ENCODE measurements at regions not wholly inside any gene's neighbourhood (a gene's known extent, or its start where the extent isn't known, plus 50 kb on each side); places are given as distances from the start of the nearest gene placed in this dataset.

DNA sequence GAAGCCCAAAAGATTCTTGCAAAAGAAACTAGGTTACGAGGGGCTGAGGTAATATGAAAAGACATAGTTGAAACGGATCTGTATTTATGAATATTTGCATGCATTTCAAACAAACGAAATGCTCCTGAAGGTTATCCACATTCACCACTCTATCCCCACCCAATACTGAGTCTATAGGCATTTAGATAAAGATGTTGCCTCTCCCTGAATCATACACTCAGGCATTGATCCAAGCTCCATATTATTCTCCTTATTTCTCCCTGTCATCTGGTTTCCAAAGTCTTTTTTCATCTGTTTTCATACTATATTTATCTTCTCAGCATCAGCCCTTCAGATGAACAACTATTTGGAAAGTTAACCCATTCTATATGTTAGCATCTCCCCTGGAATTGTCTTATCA is 492.5 kb upstream of the TGFBR2 start:
- CTCF ChIA-PET = no interaction called here
- POLR2A ChIA-PET = no interaction called here

DNA sequence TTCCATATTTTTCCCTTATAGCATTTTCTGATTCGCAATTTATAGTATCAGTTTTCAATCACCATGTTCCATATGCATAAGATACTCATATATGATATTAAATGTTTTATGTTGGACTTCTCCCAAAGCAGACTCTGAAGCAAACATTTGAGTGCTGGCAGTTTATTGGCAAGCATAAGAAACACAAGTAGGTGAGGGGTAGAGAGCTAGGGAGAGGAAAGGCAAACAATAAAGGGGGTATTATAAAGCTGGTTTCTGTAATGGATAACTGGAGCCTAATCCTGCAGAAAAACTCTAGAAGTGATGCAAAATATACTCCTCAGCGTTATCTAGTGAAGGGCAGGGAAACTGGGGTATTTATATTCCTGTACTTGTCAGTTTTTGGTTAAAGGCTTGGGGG is 491.5 kb upstream of the TGFBR2 start:
- CTCF ChIA-PET = no interaction called here
- POLR2A ChIA-PET = no interaction called here

DNA sequence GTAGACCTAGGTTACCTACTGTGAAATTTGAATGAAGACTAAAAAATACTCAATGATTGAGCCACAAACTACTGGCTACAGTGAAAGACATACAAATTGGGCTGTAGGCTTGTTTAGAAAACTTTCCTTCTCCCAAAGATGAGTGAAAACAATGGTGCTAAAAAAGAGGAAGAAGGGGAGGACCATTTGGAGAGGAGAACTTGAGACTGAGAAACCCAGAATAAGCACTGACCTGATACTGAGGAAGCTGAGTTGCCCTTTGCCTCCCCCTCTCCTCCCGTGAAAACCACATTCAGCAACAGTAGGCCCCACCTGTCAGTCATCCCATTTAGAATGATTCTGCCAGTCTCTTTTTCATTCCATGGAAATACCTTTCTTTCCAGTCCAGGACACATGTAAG is 484.0 kb upstream of the TGFBR2 start:
- ChIA-PET CTCF (no interaction called here), POLR2A (no interaction called here)

DNA sequence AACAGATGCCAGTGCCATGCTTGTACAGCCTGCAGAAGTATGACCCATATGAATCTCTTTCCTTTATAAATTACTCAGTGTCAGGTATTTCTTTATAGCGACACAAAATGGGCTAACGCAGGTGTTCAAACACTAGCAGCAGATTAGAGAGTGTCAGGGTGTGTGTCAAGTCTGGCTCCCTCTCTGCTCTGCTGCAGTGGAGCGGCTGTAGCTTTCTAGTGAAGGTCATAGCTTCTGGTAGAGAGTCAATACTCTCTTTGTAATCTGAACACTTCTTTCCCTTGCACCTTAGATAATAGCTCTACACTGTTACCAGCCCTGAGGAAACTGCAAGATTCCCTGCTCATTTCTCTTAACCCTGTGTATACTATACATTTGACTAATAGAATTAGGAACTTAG is 483.2 kb upstream of the TGFBR2 start:
- POLR2A ChIA-PET = no interaction called here

DNA sequence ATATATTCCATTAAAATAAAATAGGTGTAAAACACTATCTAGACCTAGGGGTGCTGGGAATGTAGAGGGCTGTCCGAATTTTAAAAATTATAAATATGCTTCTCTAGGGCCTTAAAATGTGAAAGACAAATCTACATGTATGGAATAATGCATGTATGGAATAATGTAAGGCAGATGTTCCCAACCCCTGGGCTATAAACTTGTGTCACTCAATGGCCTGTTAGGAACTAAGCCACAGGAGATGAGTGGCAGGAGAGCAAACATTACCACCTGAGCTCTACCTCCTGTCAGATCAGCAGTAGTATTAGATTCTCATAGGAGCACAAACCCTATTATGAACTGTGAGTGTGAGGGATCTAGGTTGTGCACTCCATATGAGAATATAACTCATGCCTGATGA is 482.6 kb upstream of the TGFBR2 start:
- POLR2A ChIA-PET = no interaction called here
- CTCF ChIA-PET = no interaction called here

More for the DNA sequence above, 483.2 kb upstream of the TGFBR2 start:
- CTCF ChIA-PET = no interaction called here

DNA sequence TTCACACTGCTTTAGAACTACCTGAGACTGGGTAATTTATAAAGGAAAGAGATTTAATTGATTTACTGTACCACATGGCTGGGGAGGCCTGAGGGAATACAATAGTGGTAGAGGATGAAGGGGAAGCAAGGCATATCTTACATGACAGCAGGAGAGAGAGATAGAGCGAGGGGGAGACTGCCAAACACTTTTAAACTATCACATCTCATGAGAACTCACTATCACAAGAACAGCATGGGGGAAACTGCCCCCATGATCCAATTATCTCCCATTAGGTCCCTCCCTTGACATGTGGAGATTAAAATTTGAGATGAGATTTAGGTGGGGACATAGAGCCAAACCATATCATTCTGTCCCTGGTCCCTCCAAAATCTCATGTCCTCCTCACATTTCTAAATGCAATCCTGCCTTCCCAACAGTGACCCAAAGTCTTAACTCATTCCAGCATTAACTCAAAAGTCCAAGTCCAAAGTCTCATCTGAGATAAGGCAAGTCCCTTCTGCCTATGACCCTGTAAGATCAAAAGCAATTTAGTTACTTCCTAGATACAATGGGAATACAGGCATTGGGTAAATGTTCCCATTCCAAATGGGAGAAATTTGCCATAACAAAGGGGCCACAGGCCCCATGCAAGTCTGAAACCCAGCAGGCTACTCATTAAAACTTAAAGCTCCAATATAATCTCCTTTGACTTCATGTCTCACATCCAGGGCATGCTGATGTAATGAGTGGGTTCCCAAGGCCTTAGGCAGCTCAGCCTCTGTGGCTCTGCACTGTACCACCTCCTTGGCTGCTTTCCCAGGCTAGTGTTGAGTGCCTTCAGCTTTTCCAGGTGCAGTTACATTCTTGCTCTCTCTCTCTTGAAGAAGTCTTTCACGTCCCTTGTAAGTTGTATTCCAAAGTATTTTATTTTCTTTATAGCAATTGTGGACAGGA is 481.7 kb upstream of the TGFBR2 start:
- CTCF ChIA-PET = no interaction called here
- POLR2A ChIA-PET = no interaction called here

DNA sequence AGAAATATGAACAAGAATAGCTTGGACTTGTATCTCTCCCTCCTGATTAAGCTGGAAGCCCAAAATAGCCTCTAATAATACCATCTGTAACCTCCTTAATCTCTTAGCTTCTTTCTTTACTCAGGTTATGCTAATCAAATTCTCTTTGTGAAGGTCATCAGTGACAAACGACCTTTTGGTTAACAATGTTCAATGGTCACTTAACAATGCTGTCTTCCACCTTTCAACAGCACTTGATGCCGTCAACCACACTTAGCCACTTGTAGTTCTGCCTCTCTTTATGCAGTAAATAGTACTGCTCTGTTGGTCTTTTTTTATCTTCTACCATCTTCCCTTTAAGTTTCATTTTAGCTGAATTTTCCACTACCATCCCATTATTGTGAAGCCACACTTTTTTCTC is 476.6 kb upstream of the TGFBR2 start:
- ChIA-PET CTCF (no interaction called here), POLR2A (no interaction called here)

DNA sequence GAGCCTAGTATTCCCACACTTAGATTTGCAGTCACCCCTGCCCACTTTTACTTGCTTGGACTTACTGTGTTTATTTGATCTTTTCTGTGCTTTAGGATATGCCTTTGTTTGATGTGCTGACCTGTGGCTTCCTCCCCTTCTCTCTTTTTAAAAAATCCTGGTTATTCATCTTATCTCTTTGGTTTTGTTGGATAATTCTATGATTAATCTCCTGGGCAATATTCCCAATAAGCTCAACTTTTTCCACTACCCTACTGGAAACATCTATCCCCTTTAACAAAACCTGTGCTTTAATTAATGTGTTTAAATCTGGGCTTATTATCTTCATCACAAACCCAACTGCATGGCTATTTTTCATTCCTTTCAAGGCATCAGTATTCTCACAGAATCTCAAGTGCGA is 476.0 kb upstream of the TGFBR2 start:
- CTCF ChIA-PET = no interaction called here
- POLR2A ChIA-PET = no interaction called here

DNA sequence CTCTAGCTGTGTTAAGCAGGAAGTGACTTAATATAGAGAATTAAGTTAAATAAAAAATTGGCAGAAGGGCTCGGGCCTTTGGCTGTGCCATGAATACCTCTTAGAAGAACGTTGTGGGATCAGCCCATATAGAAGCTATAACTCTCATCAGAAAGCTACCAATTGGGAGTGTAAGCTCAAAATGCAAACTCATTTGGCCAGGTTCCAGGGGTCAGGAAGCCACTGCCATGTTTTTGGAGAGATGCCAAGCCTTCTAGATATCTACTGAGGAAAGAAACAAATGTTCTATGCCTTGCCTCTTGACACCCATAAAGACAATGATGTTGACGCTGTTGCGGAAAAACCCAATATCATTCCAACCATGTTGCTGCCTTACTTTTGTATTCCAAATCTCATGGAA is 475.2 kb upstream of the TGFBR2 start:
- CTCF ChIA-PET = no interaction called here
- POLR2A ChIA-PET = no interaction called here

DNA sequence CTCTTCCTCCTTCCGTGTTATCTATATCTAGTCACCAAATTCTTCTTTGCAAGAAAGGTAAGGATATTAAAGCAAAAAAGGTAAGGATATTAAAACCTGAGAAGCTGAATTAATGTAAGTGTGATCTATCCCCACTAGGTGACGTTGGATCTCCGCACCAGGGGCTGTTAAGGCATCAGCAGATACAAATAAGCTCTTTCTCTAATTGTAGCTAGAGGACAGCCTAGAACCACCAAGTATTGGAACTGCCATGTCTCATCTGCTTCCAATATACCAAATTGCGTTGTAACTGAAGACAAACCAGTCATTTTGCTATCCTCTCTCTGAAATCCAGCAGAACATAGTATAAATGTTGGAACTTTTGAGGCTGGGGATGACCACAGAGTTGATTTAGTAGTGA is 471.2 kb upstream of the TGFBR2 start:
- POLR2A ChIA-PET = no interaction called here

DNA sequence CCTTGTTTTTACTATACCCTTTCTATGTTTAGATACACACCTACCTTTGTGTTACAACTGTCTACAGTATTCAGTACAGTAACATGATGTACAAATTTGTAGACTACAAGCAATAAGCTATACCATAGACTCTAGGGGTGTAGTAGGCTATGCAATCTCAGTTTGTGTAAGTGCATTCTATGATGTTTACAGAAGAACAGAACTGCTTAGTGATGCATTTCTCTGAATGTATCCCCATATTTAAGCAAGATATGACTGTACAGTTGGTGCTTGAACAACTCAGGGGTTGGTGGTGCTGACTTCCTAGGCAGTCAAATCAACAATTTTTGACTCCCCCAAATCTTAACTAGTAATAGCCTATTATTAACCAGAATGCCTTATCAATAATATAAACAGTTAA is 467.1 kb upstream of the TGFBR2 start:
- CTCF ChIA-PET = no interaction called here

More for the DNA sequence above, 471.2 kb upstream of the TGFBR2 start:
- CTCF ChIA-PET = no interaction called here

DNA sequence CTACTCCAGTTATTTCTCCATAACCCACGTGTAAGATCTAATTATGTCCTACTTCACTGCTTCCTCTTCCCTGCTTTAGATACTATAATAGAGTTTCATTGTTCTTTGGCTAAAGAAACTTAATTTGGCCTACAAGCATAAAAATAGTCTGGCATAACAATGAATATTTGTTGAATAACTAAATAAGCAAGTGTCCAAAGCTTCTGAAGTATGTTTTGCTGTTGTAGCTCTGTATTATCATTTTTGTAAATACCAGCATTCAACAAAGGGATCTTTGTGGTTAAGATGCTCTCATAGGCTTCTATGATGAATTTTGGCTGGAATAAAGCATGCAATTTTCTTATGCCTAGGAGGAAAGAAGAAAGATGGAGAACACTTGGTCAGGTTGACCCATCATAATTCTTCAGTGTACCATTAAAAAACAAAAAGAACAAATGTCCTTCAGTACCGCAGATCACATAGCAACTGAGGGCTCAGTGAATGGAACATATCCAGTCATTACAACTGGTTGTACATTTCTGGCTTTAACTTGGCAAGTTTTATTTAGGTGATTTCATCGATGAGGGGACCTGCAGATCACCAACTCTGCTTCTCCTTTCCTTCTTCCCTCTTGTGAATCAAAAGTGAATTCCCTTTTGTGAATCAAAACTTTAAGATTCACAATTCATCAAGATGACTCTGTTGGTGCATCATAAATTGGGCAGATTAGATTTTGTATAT is 465.9 kb upstream of the TGFBR2 start:
- CTCF ChIA-PET = no interaction called here

More for the DNA sequence above, 467.1 kb upstream of the TGFBR2 start:
- POLR2A ChIA-PET = interaction anchor here (0.7 kb wide), 1 partner anchor 666 kb away, joined by 6 read pairs; no protein-coding TSS in a partner anchor

DNA sequence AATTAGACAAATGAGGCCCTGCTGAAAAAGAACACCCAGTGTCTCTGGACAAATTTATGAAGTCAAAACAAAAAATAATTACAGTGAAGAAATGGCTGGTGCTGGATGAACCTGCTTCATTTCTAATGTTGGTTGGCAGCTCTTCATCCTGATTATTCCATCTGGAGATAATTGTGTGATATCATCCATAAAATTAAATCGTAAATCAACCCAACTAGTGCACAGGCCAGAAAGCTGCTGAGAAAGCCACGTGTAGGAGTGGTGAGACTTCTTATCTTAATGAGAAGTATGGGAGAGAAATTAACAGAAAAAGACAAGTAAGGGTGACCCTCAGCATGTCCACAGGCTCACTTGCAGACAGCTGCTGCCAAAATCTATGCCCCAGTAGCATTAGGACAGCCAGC is 465.2 kb upstream of the TGFBR2 start:
- POLR2A ChIA-PET = no interaction called here

More for the DNA sequence above, 465.9 kb upstream of the TGFBR2 start:
- POLR2A ChIA-PET = no interaction called here

DNA sequence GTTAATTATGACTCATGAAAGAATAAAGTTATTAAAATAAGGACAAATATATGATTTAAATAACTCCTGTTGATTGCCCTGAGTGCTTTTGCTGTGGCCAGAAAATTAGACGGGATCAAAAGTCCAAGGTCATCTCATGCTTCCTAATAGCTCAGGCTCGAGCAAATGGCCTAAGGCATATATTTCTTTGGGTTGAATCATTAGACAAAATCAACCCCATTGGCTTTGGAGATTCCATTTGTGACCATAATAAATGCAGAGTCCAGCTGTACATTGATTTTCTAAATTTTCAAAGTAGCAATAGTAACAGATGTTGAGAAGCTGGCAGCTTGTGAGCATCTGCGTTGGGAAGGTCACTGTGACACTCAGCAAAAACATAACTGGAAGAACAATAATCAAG is 464.5 kb upstream of the TGFBR2 start:
- ChIA-PET POLR2A (no interaction called here), CTCF (no interaction called here)

More for the DNA sequence above, 465.2 kb upstream of the TGFBR2 start:
- CTCF ChIA-PET = no interaction called here

DNA sequence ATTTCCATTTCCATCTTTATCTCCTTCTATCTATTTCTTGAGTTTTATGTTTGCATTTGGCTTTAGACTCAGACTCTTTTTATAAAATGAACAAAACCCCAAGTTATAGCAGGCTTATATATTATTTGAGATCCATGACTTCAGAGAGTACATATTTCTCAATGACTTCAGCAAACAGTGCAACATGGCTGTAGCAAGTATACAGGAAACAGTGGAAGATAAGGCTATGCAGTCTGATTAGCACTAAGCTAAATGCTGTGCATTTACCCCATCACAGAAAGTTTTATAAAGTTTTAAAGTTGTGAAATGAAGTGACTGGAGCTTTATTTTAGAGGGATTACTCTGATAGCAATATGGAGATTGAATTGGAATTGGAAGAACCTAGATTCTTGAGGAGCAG is 463.5 kb upstream of the TGFBR2 start:
- CTCF ChIA-PET = interaction anchor here (0.5 kb wide), 1 partner anchor 1458 kb away, joined by 3 read pairs; no protein-coding TSS in a partner anchor
- POLR2A ChIA-PET = no interaction called here

DNA sequence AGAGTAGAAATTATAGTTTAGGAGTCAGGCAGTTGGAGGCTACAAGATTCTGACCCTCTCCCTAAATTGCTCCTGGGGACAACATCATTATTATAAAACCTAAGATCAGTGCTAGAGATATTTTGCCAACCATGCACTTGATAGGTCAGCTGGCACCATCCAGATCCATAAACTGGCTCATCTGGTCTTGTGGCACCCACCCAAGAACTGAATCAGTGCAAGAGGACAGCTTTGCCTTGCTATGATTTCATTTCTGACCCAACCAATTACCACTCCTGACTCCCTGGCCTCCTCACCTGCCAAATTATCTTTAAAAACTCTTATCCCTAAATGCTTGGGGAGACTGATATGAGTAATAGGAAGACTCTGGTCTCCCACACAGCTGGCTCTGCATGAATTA is 461.1 kb upstream of the TGFBR2 start:
- ChIA-PET CTCF (no interaction called here), POLR2A (no interaction called here)

DNA sequence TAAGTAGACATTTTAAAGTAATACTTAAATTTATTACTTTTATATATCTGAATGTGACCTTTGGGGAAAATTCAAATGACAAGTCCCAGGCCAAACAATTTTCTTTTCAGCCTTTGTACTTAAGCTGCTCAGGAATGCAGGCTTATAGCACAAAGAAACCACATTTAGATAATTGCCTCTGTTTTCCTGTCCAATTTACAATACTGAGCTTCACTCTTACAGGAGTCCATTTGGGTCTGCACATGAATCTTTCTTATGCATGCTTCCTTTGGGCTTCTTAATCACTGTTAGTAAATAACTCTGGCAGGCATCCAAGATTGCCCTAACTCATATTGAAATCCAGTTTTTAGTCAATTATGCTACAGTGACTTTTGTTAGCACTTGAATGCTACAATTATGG is 459.4 kb upstream of the TGFBR2 start:
- POLR2A ChIA-PET = no interaction called here
- CTCF ChIA-PET = no interaction called here

DNA sequence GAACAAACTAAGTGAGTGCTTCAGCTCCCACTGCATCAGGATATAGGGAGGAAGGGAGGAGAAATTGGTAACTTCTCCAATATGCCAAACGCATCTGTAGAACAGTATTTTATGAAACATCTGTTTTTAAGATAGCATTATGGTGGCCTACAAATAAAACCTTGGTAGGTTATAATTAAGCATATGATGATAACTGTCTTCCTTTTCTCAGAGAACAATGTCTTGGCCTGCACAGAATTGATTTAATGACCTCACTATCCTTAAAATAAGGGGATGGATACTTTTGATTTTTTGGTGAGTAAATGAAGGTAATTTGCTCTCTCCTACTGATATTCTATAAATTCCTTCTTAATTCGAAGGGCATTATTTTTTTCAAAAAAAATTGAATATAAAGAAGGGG is 451.5 kb upstream of the TGFBR2 start:
- ChIA-PET CTCF (no interaction called here), POLR2A (no interaction called here)

DNA sequence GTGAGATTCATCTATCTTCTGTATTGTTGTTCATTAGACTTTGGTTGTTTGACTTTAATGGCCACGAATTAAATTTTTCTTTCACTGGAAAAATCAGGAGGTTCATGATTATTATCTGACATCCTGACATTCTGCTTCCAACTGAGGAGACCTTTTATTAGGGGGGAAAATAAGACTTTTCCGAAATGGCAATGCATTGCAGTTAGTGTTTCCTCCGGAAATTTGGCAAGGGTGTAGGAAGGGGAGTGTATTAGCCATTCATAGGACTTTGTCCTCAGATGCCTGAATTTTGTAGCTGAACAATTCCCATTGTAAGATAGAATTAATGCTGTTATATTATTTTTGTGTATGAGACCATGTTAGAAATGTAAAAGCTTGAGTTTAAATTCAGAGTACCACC is 450.6 kb upstream of the TGFBR2 start:
- ChIA-PET CTCF (no interaction called here), POLR2A (no interaction called here)

DNA sequence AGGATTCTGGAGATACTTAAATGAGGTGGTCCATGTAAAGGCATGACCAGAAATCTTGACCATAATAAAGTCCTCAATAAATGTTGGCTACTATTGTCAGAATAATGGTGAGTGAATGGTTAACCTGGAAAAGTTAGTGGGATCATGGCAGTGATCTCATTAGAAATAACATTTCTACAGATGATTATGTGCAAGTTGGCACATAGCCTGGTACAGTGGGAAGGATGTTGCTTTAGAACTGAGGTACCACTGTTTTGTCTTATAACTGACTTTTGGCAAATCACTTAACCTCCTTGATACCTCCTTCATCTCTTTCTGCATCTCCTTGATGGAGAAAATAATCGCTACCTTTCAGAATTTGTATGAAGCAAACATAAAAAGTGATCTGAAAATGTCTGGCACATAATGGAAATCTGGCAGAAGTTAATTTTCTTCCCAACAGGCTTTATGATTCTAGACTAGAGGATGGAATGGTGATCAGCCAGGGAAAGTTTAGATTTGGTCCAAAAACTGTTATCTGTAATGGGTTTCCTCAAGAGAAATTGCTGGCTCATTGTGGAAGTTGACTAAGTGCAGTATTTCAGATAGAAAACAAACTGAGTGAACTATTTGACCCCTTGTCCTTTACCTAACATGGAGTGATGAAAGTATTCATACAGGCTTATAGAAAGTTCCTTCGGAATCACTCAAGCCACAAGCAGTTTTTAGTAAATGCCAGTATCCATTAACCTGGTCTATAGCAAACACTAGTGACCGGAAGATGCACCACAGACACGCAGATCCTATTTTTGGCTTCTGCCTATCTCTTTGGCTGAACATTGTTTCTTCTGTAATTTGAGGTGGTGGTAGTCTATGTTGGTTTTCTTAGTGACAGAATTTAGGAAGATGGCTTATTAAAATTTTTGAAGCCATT is 449.6 kb upstream of the TGFBR2 start:
- CTCF ChIA-PET = no interaction called here
- POLR2A ChIA-PET = no interaction called here

DNA sequence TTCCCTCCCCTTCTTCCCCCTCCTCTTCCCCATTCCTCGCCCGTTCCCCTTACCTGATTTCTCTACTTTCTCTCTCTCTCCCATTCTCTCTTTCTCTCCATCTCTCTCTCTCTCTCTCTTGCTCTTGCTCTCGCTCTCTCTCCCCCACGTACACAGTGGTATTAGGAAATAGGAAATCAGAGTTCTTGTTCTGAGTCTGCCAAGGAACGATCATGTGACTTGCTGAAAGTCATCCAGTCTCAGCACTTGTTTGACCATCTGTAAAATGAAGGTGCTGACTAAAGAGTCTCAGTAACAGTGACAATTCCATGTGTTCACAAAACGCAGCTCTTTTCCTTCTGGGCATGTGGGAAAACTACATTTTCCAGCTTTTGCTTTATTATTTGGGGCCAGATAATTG is 445.0 kb upstream of the TGFBR2 start:
- CTCF ChIA-PET = no interaction called here
- POLR2A ChIA-PET = no interaction called here
